Osteocyte (in vitro differentiated cells): ENCODE measurements at regions not wholly inside any gene's neighbourhood (a gene's known extent, or its start where the extent isn't known, plus 50 kb on each side); places are given as distances from the start of the nearest gene placed in this dataset.

Experiments
- DNase-seq: peaks from one replicate; pipeline ENCODE4 v3.0.0; 2021; ENCODE audit warnings: mixed read lengths; ENCODE audit not compliant: unreplicated experiment; ENCODE audit errors: extremely low spot score
- H3K27ac Mint-ChIP-seq: one replicate; pipeline ENCODE4 v1.8.0; 2021; ENCODE audit warnings: mild to moderate bottlenecking, mixed read lengths; ENCODE audit not compliant: unreplicated experiment
- H3K27me3 Mint-ChIP-seq: one replicate; pipeline ENCODE4 v1.8.0; 2021; ENCODE audit warnings: mixed read lengths; ENCODE audit not compliant: unreplicated experiment
- H3K36me3 Mint-ChIP-seq: one replicate; pipeline ENCODE4 v1.8.0; 2021; ENCODE audit warnings: mixed read lengths; ENCODE audit not compliant: unreplicated experiment
- H3K4me1 Mint-ChIP-seq: one replicate; pipeline ENCODE4 v1.8.0; 2021; ENCODE audit warnings: mixed read lengths; ENCODE audit not compliant: unreplicated experiment
- H3K4me3 Mint-ChIP-seq: one replicate; pipeline ENCODE4 v1.8.0; 2021; ENCODE audit warnings: mild to moderate bottlenecking, moderate library complexity, mixed read lengths; ENCODE audit not compliant: unreplicated experiment
- H3K9me3 Mint-ChIP-seq: one replicate; pipeline ENCODE4 v1.8.0; 2021; ENCODE audit warnings: mixed read lengths; ENCODE audit not compliant: unreplicated experiment
- TF ChIP-seq, protein P1 (sequence below): fragments of 200-600 bp; sonication (generic); IDR thresholded peaks from 2 replicates; pipeline ENCODE4 v1.5.0; 2021; ENCODE audit warnings: antibody characterized with exemption, mild to moderate bottlenecking, moderate library complexity

DNA sequence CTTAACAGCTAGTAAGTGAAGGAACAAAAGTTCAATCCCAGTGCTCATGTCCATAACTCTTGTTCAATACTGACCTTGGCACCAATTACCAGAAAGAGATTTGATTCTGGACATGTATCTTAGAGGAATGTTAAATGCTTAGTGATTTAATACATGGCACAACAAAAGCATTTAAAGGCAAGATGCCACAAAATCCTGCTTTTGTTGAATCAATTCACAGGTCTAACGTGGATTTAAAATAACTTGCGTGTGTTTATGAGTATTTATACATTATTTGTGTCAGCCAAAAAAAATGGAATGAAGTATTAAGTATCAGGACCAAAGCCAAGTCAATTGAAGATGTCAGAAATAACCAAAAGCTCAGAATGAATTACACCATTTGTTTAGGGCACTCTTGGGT, 85.4 kb upstream of the GIMD1 start:
- Mint-ChIP-seq H3K36me3 (no peaks in the 10 kb centered on the region), H3K27me3 (peaks cover 76% of the 10 kb centered on the region), H3K4me1 (no peaks in the 10 kb centered on the region), H3K27ac (no peak overlapping the region), H3K9me3 (no peaks in the 10 kb centered on the region), H3K4me3 (no peak overlapping the region)
- TF ChIP-seq, protein P1, sequence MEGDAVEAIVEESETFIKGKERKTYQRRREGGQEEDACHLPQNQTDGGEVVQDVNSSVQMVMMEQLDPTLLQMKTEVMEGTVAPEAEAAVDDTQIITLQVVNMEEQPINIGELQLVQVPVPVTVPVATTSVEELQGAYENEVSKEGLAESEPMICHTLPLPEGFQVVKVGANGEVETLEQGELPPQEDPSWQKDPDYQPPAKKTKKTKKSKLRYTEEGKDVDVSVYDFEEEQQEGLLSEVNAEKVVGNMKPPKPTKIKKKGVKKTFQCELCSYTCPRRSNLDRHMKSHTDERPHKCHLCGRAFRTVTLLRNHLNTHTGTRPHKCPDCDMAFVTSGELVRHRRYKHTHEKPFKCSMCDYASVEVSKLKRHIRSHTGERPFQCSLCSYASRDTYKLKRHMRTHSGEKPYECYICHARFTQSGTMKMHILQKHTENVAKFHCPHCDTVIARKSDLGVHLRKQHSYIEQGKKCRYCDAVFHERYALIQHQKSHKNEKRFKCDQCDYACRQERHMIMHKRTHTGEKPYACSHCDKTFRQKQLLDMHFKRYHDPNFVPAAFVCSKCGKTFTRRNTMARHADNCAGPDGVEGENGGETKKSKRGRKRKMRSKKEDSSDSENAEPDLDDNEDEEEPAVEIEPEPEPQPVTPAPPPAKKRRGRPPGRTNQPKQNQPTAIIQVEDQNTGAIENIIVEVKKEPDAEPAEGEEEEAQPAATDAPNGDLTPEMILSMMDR: no peak
- no peak for DNase-seq

DNA sequence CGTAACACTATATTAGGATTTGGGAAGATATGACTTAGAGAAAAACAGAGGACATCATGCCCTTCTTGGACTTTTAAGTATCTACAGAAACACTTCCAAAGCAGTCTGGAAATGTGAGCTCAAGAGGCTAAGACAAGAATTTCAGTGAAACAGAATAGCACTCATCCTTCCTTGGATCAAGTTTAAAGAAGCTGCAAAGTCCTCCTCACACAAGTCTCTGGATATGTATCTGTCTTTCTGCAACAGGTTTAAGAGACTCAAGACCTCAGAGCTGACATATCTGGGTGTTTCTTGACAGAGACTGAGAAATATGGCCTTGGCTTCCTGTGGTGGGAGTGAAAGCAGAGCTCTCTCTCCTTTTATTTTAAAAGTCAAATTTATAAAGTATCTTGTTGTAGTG, 82.5 kb upstream of the GIMD1 start:
- Mint-ChIP-seq H3K27ac (no peak overlapping the region), H3K27me3 (peaks cover 54% of the 10 kb centered on the region), H3K9me3 (no peaks in the 10 kb centered on the region)

DNA sequence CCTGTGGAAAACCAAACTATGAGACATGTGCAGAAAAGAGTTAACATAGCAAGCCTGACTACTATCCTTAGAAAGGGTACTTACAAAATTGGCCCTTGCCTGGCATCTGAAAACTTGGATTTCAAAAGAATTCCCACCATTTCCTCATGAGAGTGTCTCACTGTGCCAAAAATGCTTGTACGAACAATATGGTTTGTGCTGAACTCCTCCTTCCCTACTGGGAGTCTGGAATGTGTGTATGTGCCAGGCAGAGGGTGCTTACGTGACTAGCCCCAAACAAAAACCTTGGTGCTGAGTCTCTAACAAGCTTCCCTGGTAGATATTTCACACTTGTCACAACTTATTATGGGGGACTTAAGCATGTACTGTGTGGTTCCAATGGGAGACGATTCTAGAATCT, 81.7 kb upstream of the GIMD1 start:
- Mint-ChIP-seq H3K4me3 (no peak overlapping the region), H3K36me3 (no peaks in the 10 kb centered on the region), H3K27me3 (peaks cover 49% of the 10 kb centered on the region), H3K27ac (no peak overlapping the region), H3K9me3 (no peaks in the 10 kb centered on the region), H3K4me1 (no peaks in the 10 kb centered on the region)
- DNase-seq: no peak
- TF ChIP-seq, protein P1: no peak

More for the DNA sequence above, 82.5 kb upstream of the GIMD1 start:
- Mint-ChIP-seq H3K4me1 (no peaks in the 10 kb centered on the region), H3K4me3 (no peak overlapping the region), H3K36me3 (no peaks in the 10 kb centered on the region)
- TF ChIP-seq, protein P1: no peak
- DNase-seq: no peak

DNA sequence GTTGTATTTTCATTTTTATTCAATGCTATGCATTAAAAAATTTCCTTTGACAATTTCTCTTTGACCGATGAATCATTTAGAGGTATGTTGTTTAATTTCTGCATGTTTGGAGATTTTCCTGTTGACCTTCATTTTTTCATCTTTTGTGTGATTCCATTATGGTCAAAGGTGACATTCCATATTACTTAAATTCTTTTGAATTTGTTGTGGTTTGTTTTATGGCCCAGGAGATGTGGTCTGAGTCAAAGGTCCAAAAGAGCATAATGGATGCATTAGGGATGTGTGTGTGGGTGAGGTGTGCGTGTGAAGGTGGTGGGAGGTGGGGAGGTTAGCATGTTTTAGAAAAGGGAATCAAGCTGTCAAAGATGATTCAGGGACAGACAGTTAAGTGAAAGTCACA, 76.0 kb upstream of the GIMD1 start:
- no peaks in the 10 kb centered on the region for H3K36me3 Mint-ChIP-seq
- H3K27me3 Mint-ChIP-seq: peaks cover 17% of the 10 kb centered on the region
- H3K4me3 Mint-ChIP-seq: no peak overlapping the region
- H3K27ac Mint-ChIP-seq: no peak overlapping the region
- H3K9me3 Mint-ChIP-seq: peaks cover 4% of the 10 kb centered on the region
- no peak for DNase-seq
- TF ChIP-seq, protein P1: no peak
- peaks cover 7% of the 10 kb centered on the region for H3K4me1 Mint-ChIP-seq

DNA sequence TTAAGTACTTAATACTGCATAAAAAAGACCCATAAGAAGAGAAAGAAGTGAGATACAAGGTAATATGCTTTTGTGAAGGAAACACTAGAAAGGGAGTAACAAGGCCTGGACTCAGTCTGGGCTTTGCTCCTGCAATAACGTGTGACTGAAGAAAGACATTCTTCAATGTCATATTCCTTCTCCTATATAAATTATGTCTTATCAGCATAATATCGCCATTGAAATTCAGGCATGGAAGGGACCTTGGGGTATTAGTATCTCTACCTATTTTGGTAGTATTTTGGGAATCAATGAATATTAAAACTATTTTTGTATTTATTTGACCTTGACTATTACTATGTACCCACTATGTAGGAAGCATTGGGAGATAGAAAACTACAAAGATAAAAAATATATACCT, 62.2 kb upstream of the GIMD1 start:
- Mint-ChIP-seq H3K9me3 (no peaks in the 10 kb centered on the region), H3K4me1 (peaks cover 11% of the 10 kb centered on the region), H3K27me3 (peaks cover 5% of the 10 kb centered on the region), H3K36me3 (no peaks in the 10 kb centered on the region), H3K4me3 (no peak overlapping the region), H3K27ac (no peak overlapping the region)
- no peak for DNase-seq
- TF ChIP-seq, protein P1: no peak
